HG03354 (cell line): ENCODE measurements at regions not wholly inside any gene's neighbourhood (a gene's known extent, or its start where the extent isn't known, plus 50 kb on each side); places are given as distances from the start of the nearest gene placed in this dataset.

Experiments used
- ATAC-seq: cut with Tn5 transposase; IDR thresholded peaks from one replicate; pipeline ENCODE4 v1.9.1; 2021; ENCODE audit warnings: mild to moderate bottlenecking; ENCODE audit not compliant: unreplicated experiment, poor library complexity, severe bottlenecking

- ATAC-seq = no peak
These were observed 290.9 kb upstream of the RGMB start for GRCh38 chr5:98482321-98483300.

- no peak for ATAC-seq
These were observed 290.2 kb upstream of the RGMB start for GRCh38 chr5:98483301-98483685.

GRCh38 chr5:98489021-98489420, 284.4 kb upstream of the RGMB start:
- no peak for ATAC-seq

GRCh38 chr5:98490348-98490747, 283.1 kb upstream of the RGMB start:
- ATAC-seq = no peak

DNA sequence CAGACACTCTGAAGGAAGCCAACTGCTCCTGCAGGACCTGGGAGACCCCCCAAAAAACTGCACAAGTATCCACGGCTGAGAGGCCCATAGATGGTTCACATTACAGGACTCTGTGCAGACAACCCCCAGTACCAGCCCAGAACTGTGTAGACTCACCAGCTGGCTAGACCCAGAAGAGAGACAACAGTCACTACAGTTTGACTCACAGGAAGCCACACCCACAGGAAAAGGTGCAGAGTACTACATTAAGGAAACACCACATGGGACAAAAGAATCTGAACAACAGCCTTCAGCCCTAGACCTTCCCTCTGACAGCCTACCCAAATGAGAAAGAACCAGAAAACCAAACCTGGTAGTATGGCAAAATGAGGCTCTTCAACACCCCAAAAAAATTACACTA, 281.2 kb upstream of the RGMB start:
- ATAC-seq = no peak

GRCh38 chr5:98497418-98497817, 276.0 kb upstream of the RGMB start:
- ATAC-seq = no peak

GRCh38 chr5:98498028-98498427, 275.4 kb upstream of the RGMB start:
- ATAC-seq = no peak

DNA sequence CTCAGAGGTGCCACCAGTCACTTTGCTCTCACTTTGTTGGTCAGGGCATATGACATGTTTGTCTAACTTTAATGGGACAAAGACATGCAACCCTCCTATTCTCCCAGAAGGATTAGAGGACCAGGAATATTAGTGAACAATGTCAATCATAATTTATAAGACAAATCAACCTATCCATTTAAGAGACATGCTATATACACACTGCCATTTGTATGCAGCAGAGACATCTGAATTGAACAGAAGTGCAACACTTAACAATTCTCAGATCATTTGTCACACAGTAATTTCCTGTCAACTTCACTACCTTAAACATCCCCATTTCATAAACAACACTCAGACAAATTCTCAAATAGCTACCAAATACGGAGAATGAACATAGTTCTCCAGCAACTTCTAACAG, 273.6 kb upstream of the RGMB start:
- ATAC-seq = no peak

- no peak for ATAC-seq
These were observed 272.7 kb upstream of the RGMB start for GRCh38 chr5:98500811-98501210.

DNA sequence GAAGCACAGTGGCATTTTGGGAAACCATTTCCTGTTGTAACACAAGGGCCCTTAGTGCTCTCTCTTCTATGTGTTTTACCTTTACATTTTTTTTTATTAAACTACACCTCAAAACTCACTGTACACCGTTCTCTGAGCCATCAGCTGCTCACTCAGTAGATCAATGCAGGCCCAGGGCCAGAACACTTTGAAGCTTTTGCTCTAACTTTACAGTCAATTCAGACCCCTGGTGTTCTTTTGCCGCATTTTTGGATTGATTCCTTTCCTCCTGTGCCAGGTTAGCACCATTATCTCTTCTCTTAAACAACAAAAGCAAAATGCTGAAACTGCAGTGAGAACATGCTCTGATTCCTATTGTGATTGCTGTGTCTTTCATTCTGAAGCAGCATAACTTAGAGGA, 269.8 kb upstream of the RGMB start:
- no peak for ATAC-seq

DNA sequence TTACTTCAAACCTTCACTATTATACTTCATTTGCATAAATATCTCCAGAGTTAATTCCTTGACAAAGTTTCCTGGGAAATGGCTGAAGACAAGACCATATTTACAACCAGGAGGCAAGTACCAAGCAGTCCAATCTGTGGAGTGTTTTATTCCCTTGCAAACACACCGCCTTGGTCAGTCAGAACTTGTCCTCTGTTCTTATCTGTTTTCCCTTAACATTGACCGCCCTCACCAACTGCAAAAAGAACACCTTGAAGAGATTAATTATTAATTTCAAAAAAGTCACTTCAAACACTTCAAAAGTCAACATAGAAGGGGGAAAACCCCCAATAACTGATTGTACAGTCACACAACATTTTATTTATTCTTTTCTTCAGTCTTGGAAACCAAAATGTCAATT, 269.0 kb upstream of the RGMB start:
- no peak for ATAC-seq

DNA sequence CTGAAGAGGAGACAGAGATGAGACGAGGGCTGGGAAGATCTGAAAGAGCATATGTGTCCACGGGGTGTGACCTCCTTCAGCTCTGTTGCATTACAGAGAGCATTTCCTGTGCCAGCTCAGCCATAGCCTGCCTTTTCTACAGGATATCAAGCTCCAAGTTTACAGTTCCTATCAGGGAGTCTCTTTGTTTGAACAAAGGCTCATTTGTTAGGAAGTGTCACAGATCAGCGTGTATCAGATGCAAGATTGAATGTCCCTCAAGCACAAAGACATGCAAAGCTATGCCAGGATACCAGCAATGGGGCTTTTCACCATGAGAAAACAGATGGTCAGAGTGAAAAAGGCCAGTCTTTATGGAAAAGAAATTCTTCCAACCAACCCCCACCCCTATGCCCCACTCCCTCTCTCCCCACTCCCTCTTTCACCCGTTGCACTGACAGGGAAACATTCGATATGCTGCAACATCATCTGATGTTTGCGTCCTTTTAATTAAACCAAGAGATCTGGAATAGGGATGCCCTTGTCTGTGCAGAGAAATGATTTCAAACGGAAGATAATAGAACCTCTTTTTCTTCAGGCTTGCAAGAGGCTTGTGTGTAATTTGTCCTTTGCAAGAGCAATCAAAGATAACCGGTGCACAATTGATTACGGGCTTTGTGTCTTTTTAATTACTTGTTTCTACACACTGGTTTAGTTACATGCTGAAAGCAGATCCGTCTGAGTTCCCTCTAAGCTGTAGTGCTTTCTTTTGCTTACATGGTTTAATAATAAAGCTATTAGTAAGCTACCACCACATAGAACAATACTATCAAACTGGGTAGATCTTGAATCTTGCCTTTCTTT, 263.1 kb upstream of the RGMB start:
- no peak for ATAC-seq

DNA sequence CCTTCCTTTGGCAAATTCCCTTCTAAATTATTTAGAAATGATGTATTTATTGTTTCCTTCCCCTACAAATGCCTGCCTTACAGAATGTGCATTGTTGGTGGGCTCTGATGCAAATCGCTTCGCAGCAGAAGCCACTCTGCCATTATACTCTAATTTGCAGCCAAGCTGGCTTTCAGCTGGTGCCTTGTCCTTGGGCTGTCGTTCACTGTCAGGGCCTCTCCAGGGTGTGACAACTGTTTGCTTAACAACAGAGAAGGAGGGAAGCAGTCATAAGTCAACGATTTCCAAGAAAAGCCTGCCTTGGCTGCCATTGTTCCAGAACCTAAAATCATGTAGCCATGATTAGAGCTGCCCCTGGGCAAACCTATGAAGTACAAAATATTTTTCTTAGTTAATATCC, 260.1 kb upstream of the RGMB start:
- no peak for ATAC-seq

DNA sequence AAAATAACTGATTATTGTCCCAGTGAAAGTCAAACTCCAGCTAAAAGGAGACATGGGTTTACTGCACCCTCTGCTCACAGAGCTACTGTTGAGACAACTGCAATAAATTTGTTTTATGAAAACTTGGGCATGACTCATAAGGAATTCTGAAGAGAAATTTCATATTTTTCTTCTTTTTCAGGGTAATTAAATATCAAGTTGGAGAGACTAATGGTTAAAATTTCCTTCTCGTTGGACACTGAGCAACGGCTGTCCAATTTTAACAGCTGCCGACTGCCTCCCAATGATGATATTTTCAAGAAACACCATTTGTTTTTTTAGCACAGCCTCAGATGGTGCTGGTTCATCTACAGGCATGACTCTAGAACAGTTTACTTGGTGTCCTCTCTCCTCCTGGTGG, 259.2 kb upstream of the RGMB start:
- no peak for ATAC-seq

DNA sequence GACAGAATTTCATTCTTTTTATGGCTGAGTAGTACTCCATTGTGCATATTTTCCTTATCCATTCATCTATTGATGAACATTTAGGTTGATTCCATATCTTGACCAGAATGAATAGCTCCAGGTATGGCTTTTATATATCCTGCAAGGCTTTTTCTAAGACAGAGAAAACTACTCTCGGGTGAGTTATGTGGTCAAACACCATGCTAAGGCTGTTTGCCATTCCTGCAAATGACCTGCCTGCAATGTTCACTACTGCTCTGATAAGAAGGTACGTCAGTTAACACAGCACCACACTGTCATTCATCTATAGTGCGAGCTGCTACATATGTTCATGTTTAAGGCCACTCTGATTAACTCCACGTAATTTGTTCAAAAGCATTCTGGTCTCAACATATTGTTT, 256.8 kb upstream of the RGMB start:
- ATAC-seq = no peak

DNA sequence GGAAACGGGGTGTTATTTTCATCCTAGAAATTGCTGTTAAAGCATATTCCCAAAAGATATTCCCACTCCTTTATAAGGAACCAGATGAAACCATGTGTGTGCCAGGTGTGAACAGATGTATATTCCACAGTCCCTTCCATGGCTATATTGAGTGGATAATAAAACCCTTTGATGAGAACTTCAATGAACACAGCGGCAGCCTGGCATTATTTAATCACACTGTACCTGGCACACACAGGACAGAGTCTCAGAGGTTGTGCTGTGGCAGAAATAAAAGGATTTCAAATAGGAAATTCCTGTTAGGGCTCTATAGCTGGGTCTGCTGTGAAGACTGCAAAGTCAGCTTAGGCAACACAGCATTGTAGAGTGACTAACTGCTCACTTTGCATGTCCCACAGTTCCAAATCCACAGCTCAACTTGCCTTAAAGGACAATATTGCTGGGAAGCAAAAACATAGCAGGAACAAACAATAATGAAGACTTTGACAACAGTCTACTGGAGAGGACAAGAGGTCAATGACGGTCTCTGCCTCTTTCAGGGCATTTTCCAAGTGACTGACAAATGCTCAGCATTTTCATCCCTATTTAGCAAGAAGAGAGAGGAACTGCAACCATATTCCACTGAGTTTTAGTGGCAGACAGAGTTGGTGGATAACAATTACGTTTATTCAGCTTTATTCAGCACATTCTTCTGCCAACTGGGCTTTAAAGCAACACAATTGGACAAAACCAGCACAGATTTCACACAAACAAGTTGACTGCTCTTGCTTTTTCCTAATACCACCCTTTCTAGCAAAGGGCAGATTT, 255.7 kb upstream of the RGMB start:
- ATAC-seq = no peak

DNA sequence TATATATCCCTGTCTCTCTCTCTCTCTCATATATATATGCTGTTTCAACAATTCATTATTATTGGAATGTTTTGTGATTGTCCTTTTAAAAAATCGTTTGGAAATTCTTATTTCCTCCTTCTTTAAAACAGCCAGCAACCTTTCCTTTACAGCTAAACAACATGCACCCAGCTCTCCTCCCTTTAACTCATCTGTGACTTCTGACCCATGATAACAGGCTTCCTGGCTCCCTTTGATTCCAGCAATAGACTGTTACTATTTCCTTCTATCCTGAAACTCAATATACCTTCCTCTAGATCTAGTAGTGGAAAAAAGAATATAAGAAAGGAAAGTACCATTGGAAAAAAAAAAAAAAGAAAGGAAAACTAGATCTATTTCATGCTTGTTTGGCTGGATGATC, 254.7 kb upstream of the RGMB start:
- ATAC-seq = no peak

GRCh38 chr5:98519571-98519970, 253.9 kb upstream of the RGMB start:
- no peak for ATAC-seq

GRCh38 chr5:98521821-98522220, 251.6 kb upstream of the RGMB start:
- ATAC-seq = no peak

- no peak for ATAC-seq
These were observed 248.7 kb upstream of the RGMB start for GRCh38 chr5:98524773-98525172.
